K562 (cell line): ENCODE measurements at regions not wholly inside any gene's neighbourhood (a gene's known extent, or its start where the extent isn't known, plus 50 kb on each side); places are given as distances from the start of the nearest gene placed in this dataset.

Experiments
- ATAC-seq: fragments of 200-7000 bp; cut with Tn5 transposase; 3 replicates; pipeline ENCODE4 v1.9.1; 2020; ENCODE audit warnings: moderate library complexity
- BruUV-seq: library from RNA; stranded (reverse); fragments of 400-500 nt; replicated peaks from 2 replicates; lab custom pipeline; 2021; lab: Mats Ljungman, UMichigan
- CTCF ChIA-PET: fragments of 300-600 bp; formaldehyde crosslinking; extraction: SDS; loops from one replicate; lab custom pipeline; 2021; ENCODE audit warnings: low intra/inter-chr PET ratio; lab: Yijun Ruan, JAX
- POLR2A ChIA-PET: fragments of 300-600, 350-650 bp; sonication (Branson Sonifier 250); formaldehyde crosslinking; extraction: SDS; loops from one replicate; lab custom pipeline; 2021; ENCODE audit warnings: antibody characterized with exemption, inconsistent platforms; lab: Yijun Ruan, JAX
- DNase-seq, 4 experiments: peaks; one replicate each; pipeline versions ENCODE4 v3.0.0 to v3.0.0-alpha.2; 2011 to 2018; ENCODE audit warnings: low spot score in 3 of 4, mixed read lengths in 3 of 4; ENCODE audit errors: extremely low read depth in 1 of 4
- FAIRE-seq: peaks from 2 replicates; lab custom pipeline; 2011; peaks lifted over from hg19 to GRCh38; lab: Jason Lieb, UNC
- H2AFZ ChIP-seq: 2 replicates; pipeline ENCODE4 v1.6.0; 2011; ENCODE audit warnings: low read depth, low read length, control low read depth, inconsistent platforms
- H3K27ac ChIP-seq: fragments of 200-600 bp; 3 replicates; pipeline ENCODE4 v1.8.0; 2011; ENCODE audit warnings: low read depth, mild to moderate bottlenecking, control low read depth, inconsistent platforms, low read length, moderate library complexity, mixed read lengths; ENCODE audit errors: extremely low read depth
- H3K27me3 ChIP-seq, 2 experiments: fragments of 300-600 bp in 1 of 2; 2 replicates in 1 of 2; 3 replicates in 1 of 2; pipeline versions ENCODE4 v1.6.0 to v1.8.0; 2011; ENCODE audit warnings: inconsistent platforms in 2 of 2, low read length in 2 of 2, mild to moderate bottlenecking in 1 of 2, mixed read lengths in 1 of 2, moderate library complexity in 1 of 2; ENCODE audit not compliant: control insufficient read depth in 2 of 2, insufficient read depth in 2 of 2
- H3K36me3 ChIP-seq: fragments of 300-600 bp; 3 replicates; pipeline ENCODE4 v1.8.0; 2011; ENCODE audit warnings: mild to moderate bottlenecking, low read length, inconsistent platforms; ENCODE audit not compliant: control insufficient read depth, insufficient read depth
- H3K4me1 ChIP-seq, 2 experiments: fragments of 200-600 bp in 1 of 2; replicated peaks in 1 of 2; 2 replicates in 1 of 2; 3 replicates in 1 of 2; pipeline versions ENCODE4 v1.5.1 to v1.8.0; 2011; ENCODE audit warnings: inconsistent platforms in 2 of 2, low read length in 2 of 2, mild to moderate bottlenecking in 1 of 2, mixed read lengths in 1 of 2, moderate library complexity in 1 of 2; ENCODE audit not compliant: control insufficient read depth in 2 of 2, insufficient read depth in 2 of 2
- H3K4me2 ChIP-seq: 2 replicates; pipeline ENCODE4 v1.6.1; 2011; ENCODE audit warnings: low read length, control low read depth, inconsistent platforms, mixed read lengths; ENCODE audit not compliant: insufficient read depth
- H3K4me3 ChIP-seq: fragments of 200-600 bp; sonication (generic), shearing (Covaris generic); 2 replicates; pipeline ENCODE4 v1.5.1; 2016; ENCODE audit warnings: control low read depth, inconsistent platforms
- H3K79me2 ChIP-seq: fragments of 200-600 bp; 3 replicates; pipeline ENCODE4 v1.8.0; 2011; ENCODE audit warnings: low read length, inconsistent platforms; ENCODE audit not compliant: control insufficient read depth, insufficient read depth
- H3K9ac ChIP-seq, 2 experiments: 2 replicates each; pipeline versions ENCODE4 v1.6.0 to v1.6.1; 2011; ENCODE audit warnings: low read depth in 2 of 2, low read length in 2 of 2, control low read depth in 1 of 2, inconsistent platforms in 1 of 2, mild to moderate bottlenecking in 1 of 2, mixed read lengths in 1 of 2; ENCODE audit not compliant: insufficient read depth in 1 of 2
- H3K9me1 ChIP-seq: one replicate; pipeline ENCODE4 v1.6.0; 2011; ENCODE audit warnings: inconsistent platforms, mild to moderate bottlenecking, low read length, moderate library complexity; ENCODE audit not compliant: control insufficient read depth, insufficient read depth
- H3K9me3 ChIP-seq: replicated peaks from 2 replicates; pipeline ENCODE4 v1.5.1; 2011; ENCODE audit warnings: low read depth, low read length, inconsistent platforms; ENCODE audit not compliant: control insufficient read depth, insufficient read depth
- H4K20me1 ChIP-seq: replicated peaks from 2 replicates; pipeline ENCODE4 v1.6.1; 2011; ENCODE audit warnings: low read length, inconsistent platforms, mixed read lengths; ENCODE audit not compliant: control insufficient read depth, insufficient read depth
- ARID3B ChIP-seq: fragments of 250-450 bp; sonication (Bioruptor Pico); IDR thresholded peaks from 2 replicates; pipeline ENCODE4 v1.4.0; 2020; ENCODE audit warnings: borderline replicate concordance
- ATF7 ChIP-seq: fragments of 450-650 bp; IDR thresholded peaks from 2 replicates; pipeline ENCODE4 v1.7.1; 2014; ENCODE audit warnings: mild to moderate bottlenecking, moderate library complexity
- EGR1 ChIP-seq: fragments of 450-650 bp; conservative IDR thresholded peaks from 2 replicates; pipeline ENCODE4 v1.6.1; 2017; ENCODE audit warnings: mild to moderate bottlenecking
- IFI16 ChIP-seq: fragments of 250-450 bp; sonication (Bioruptor Pico); IDR thresholded peaks from 2 replicates; pipeline ENCODE4 v2.1.2; 2022; ENCODE audit warnings: mild to moderate bottlenecking, inconsistent platforms
- LARP7 ChIP-seq: fragments of 450-650 bp; IDR thresholded peaks from 2 replicates; pipeline ENCODE4 v1.6.1; 2016
- NR2C2 ChIP-seq, 2 experiments: fragments of 200-800 bp in 1 of 2; sonication (Bioruptor generic) in 1 of 2; sonication (generic) in 1 of 2; formaldehyde crosslinking in 1 of 2; IDR thresholded peaks; 2 replicates each; pipeline versions ENCODE4 v1.6.1 to v1.8.0; 2016 to 2022; ENCODE audit warnings: mild to moderate bottlenecking in 1 of 2, missing compliant biosample characterization in 1 of 2, missing genetic modification characterization in 1 of 2, missing genetic modification reagents in 1 of 2
- POLR2B ChIP-seq: fragments of 450-650 bp; IDR thresholded peaks from 2 replicates; pipeline ENCODE4 v1.6.1; 2018; ENCODE audit warnings: low read depth; ENCODE audit not compliant: partially characterized antibody
- SMC3 ChIP-seq: conservative IDR thresholded peaks from 2 replicates; pipeline ENCODE4 v1.6.1; 2011; ENCODE audit warnings: low read depth, low read length, improper control_type of control experiment; ENCODE audit not compliant: insufficient read depth
- TGIF2 ChIP-seq: sonication (generic); formaldehyde crosslinking; IDR thresholded peaks from 2 replicates; pipeline ENCODE4 v1.8.1; 2022; ENCODE audit warnings: mild to moderate bottlenecking, missing genetic modification reagents, moderate library complexity
- ZBTB49 ChIP-seq: sonication (generic); formaldehyde crosslinking; IDR thresholded peaks from 2 replicates; pipeline ENCODE4 v1.8.0; 2022; ENCODE audit warnings: missing genetic modification reagents, mild to moderate bottlenecking, borderline replicate concordance
- ZNF3 ChIP-seq: fragments of 250-450 bp; sonication (Bioruptor Pico); IDR thresholded peaks from 2 replicates; pipeline ENCODE4 v1.5.0; 2021; ENCODE audit warnings: mild to moderate bottlenecking, moderate library complexity
- ZNF511 ChIP-seq: sonication (generic); formaldehyde crosslinking; IDR thresholded peaks from 2 replicates; pipeline ENCODE4 v1.8.0; 2022; ENCODE audit warnings: mild to moderate bottlenecking, missing genetic modification reagents
- WGBS: fragments of 100-300 bp; shearing (Covaris generic); methylation state at CpG from one replicate; pipeline ENCODE4 v1.1.6; 2016; ENCODE audit warnings: low coverage, mixed read lengths; ENCODE audit not compliant: insufficient coverage; ENCODE audit errors: missing lambda C conversion rate; 5-methylcytosine and 5-hydroxymethylcytosine counted together
- in situ Hi-C: fragments of 300-500 bp; cut with MboI; formaldehyde crosslinking; loops from 4 replicates; pipeline ENCODE4 v1.15.0; 2018; ENCODE audit warnings: inconsistent platforms, mixed read lengths
- intact Hi-C: fragments of 100-400 bp; cut with micrococcal nuclease; formaldehyde crosslinking; loops from 2 replicates; pipeline ENCODE4 v1.14.2; 2022

GRCh38 chr5:84764227-84764626 is 379.5 kb upstream of the EDIL3 start:
- Histone ChIP-seq H3K4me1 (no peaks in the 10 kb centered on the region), H2AFZ (no peak overlapping the region), H3K4me3 (no peak overlapping the region), H4K20me1 (no peaks in the 10 kb centered on the region), H3K79me2 (no peaks in the 10 kb centered on the region), H3K9me1 (no peaks in the 10 kb centered on the region), H3K27me3 (no peaks in the 10 kb centered on the region), H3K9me3 (no peaks in the 10 kb centered on the region), H3K36me3 (no peaks in the 10 kb centered on the region), H3K9ac (no peak overlapping the region), H3K27ac (no peak overlapping the region), H3K4me2 (no peak overlapping the region)
- WGBS = 0% methylated on average over 4 of the region's 4 CpGs
- FAIRE-seq (no peak), DNase-seq (no peak), ATAC-seq (no peak)
- POLR2A ChIA-PET = no interaction called here
- CTCF ChIA-PET = no interaction called here
- no TSS peak for BruUV-seq
- in situ Hi-C loops = no loop called here
- intact Hi-C loops = no loop called here
- no peak for TF ChIP-seq ATF7
- no peak for TF ChIP-seq POLR2B
- TF ChIP-seq TGIF2 = no peak
- TF ChIP-seq ZNF511 = no peak
- no peak for TF ChIP-seq NR2C2 (CRISPR knock-in tag; IDR thresholded peaks at IDR 0.05)
- no peak for TF ChIP-seq NR2C2 (tag; IDR thresholded peaks at IDR 0.05)
- TF ChIP-seq ZNF3 (CRISPR knock-in tag) = no peak
- no peak for TF ChIP-seq EGR1
- no peak for TF ChIP-seq SMC3
- TF ChIP-seq ZBTB49 = no peak
- TF ChIP-seq ARID3B = no peak
- TF ChIP-seq IFI16 (CRISPR knock-in tag) = no peak
- no peak for TF ChIP-seq LARP7
